ENCODE measurements at regions not wholly inside any gene's neighbourhood (a gene's known extent, or its start where the extent isn't known, plus 50 kb on each side); places are given as distances from the start of the nearest gene placed in this dataset.

DNA sequence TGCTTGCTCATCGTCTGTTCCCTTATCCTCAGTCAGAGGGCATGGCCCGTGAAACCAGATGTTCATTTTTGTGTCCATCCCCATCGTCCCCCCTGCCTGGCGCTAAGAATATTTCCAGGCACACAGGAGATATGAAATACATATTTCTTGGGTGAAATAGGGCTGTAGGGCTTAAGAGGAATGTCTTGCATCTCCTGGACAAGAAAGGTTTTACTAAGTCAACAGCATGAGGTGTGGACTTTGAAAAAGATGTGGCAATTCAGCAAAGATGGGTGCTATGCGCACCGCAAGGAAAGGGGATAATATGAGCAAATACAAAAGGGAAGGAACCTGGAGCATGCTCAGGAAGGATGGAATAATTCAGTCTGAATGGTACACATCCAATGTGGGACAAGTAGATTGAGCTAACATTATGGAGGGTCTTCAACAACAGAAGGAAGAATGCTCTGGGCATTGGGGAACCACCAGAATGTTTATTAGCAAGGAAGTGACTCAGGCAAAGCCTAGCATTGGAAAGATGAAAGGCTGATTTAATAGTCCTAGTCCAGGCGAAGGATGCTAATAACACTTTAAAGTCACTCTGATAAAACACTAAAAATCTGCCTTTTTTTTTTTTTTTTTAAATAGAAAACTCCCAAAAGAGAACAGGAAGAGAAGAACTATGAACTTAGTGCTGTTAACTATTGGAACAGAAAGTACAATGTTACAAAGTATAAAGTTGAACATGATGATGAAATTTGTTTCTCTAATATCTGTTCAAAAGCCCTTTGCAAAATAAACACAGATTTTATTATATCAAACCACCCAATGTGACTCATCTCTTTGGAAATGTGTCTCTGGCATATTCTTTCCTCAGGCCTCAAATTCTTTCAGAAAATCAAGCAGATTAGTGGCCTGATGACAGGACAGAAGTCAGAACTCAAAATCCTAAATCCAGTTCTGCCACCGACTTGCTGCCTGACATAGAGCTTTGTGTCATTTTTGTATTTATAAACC, 449.5 kb downstream of the BCAT1 start:
- Histone ChIP-seq H3K27ac (ENCODE audit: low read depth, low read length, poor library complexity, severe bottlenecking) (no peak overlapping the region), H3K9me2 (ENCODE audit: low read depth, low read length) (no peaks in the 10 kb centered on the region), H3K27me3 (ENCODE audit: insufficient read depth, low read length) (no peaks in the 10 kb centered on the region), H3K9me3 (ENCODE audit: low read length) (no peaks in the 10 kb centered on the region), H3K36me3 (ENCODE audit: insufficient read depth, low read length) (no peaks in the 10 kb centered on the region), H3K9ac (ENCODE audit: low read length) (no peak overlapping the region), H4K20me1 (ENCODE audit: insufficient read depth, low read length) (no peaks in the 10 kb centered on the region), H3K4me3 (ENCODE audit: low read depth, low read length, poor library complexity, severe bottlenecking) (no peak overlapping the region), H3K4me1 (ENCODE audit: insufficient read depth, low read length, severe bottlenecking) (no peaks in the 10 kb centered on the region), H3K4me2 (ENCODE audit: low read length) (no peak overlapping the region), H2AFZ (ENCODE audit: low read length) (no peak overlapping the region), H3F3A (ENCODE audit: insufficient read depth, low read length) (no peaks in the 10 kb centered on the region), H3K79me2 (ENCODE audit: insufficient read depth, low read length) (no peaks in the 10 kb centered on the region)
- TF ChIP-seq EZH2 (IDR thresholded peaks at IDR 0.05; ENCODE audit: borderline replicate concordance, low read length) = no peak
- TF ChIP-seq, protein P1, sequence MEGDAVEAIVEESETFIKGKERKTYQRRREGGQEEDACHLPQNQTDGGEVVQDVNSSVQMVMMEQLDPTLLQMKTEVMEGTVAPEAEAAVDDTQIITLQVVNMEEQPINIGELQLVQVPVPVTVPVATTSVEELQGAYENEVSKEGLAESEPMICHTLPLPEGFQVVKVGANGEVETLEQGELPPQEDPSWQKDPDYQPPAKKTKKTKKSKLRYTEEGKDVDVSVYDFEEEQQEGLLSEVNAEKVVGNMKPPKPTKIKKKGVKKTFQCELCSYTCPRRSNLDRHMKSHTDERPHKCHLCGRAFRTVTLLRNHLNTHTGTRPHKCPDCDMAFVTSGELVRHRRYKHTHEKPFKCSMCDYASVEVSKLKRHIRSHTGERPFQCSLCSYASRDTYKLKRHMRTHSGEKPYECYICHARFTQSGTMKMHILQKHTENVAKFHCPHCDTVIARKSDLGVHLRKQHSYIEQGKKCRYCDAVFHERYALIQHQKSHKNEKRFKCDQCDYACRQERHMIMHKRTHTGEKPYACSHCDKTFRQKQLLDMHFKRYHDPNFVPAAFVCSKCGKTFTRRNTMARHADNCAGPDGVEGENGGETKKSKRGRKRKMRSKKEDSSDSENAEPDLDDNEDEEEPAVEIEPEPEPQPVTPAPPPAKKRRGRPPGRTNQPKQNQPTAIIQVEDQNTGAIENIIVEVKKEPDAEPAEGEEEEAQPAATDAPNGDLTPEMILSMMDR (IDR thresholded peaks at IDR 0.05; ENCODE audit: low read length) = no peak

DNA sequence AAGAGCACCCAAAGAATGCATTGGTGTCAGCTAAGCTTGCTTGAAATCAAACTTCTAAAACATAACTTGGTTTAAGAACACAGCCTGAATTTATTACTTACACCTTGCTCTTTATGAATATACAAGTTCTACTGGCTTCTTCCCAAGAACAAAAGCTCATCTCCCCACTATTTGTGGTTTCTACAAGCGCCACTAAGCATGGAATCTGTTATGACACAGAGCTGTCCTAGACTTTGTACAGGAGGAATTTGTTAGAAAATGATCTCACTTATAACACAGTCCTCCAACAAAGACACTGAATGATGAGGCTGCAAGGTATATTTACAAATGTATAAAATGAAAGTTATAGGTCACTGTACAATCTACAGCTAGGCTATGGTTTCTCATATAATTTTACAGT, 452.1 kb downstream of the BCAT1 start:
- H3F3A ChIP-seq (ENCODE audit: insufficient read depth, low read length) = no peaks in the 10 kb centered on the region
- H3K9ac ChIP-seq (ENCODE audit: low read length) = no peak overlapping the region
- no peaks in the 10 kb centered on the region for H3K27me3 ChIP-seq (ENCODE audit: insufficient read depth, low read length)
- H3K9me2 ChIP-seq (ENCODE audit: low read depth, low read length) = no peaks in the 10 kb centered on the region
- no peaks in the 10 kb centered on the region for H3K4me1 ChIP-seq (ENCODE audit: insufficient read depth, low read length, severe bottlenecking)
- H2AFZ ChIP-seq (ENCODE audit: low read length) = no peak overlapping the region
- H3K4me3 ChIP-seq (ENCODE audit: low read depth, low read length, poor library complexity, severe bottlenecking) = no peak overlapping the region
- no peaks in the 10 kb centered on the region for H3K9me3 ChIP-seq (ENCODE audit: low read length)
- H3K27ac ChIP-seq (ENCODE audit: low read depth, low read length, poor library complexity, severe bottlenecking) = no peak overlapping the region
- H3K36me3 ChIP-seq (ENCODE audit: insufficient read depth, low read length) = no peaks in the 10 kb centered on the region
- no peak for TF ChIP-seq EZH2 (IDR thresholded peaks at IDR 0.05; ENCODE audit: borderline replicate concordance, low read length)
- TF ChIP-seq, protein P1 (IDR thresholded peaks at IDR 0.05; ENCODE audit: low read length) = no peak
- H3K79me2 ChIP-seq (ENCODE audit: insufficient read depth, low read length) = no peaks in the 10 kb centered on the region
- H3K4me2 ChIP-seq (ENCODE audit: low read length) = no peak overlapping the region
- H4K20me1 ChIP-seq (ENCODE audit: insufficient read depth, low read length) = no peaks in the 10 kb centered on the region

DNA sequence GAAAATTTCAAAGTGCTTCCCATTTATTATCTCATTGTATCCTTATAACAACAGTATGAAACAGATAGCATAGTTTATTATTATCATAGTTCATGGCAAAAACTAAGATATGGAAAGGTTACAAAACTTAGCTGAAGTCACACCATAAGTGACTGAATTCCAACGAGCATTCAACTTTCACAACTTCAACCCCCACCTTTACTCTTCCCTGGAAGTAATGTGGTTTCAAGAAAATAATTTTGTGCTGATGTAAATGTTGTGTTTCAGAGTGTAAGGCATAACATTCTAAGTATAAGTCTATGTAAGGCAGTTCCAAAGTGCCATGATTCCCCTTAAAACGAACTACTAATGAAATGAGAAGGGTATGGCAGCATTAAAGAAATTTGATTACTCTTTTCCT, 454.5 kb downstream of the BCAT1 start:
- Histone ChIP-seq H2AFZ (ENCODE audit: low read length) (no peak overlapping the region), H3K4me1 (ENCODE audit: insufficient read depth, low read length, severe bottlenecking) (no peaks in the 10 kb centered on the region), H3K9me3 (ENCODE audit: low read length) (no peaks in the 10 kb centered on the region), H3K9me2 (ENCODE audit: low read depth, low read length) (no peaks in the 10 kb centered on the region), H3K27ac (ENCODE audit: low read depth, low read length, poor library complexity, severe bottlenecking) (no peak overlapping the region), H3K4me2 (ENCODE audit: low read length) (no peak overlapping the region), H3F3A (ENCODE audit: insufficient read depth, low read length) (no peaks in the 10 kb centered on the region), H3K36me3 (ENCODE audit: insufficient read depth, low read length) (no peaks in the 10 kb centered on the region), H4K20me1 (ENCODE audit: insufficient read depth, low read length) (no peaks in the 10 kb centered on the region), H3K79me2 (ENCODE audit: insufficient read depth, low read length) (no peaks in the 10 kb centered on the region), H3K27me3 (ENCODE audit: insufficient read depth, low read length) (no peaks in the 10 kb centered on the region), H3K9ac (ENCODE audit: low read length) (no peak overlapping the region), H3K4me3 (ENCODE audit: low read depth, low read length, poor library complexity, severe bottlenecking) (no peak overlapping the region)
- TF ChIP-seq, protein P1 (IDR thresholded peaks at IDR 0.05; ENCODE audit: low read length) = no peak
- TF ChIP-seq EZH2 (IDR thresholded peaks at IDR 0.05; ENCODE audit: borderline replicate concordance, low read length) = no peak
